ENCODE measurements at regions not wholly inside any gene's neighbourhood (a gene's known extent, or its start where the extent isn't known, plus 50 kb on each side); places are given as distances from the start of the nearest gene placed in this dataset.
"Not testable (repeated sequence)": the region's sequence is repeated elsewhere in the genome, so short reads cannot be mapped to it uniquely, and the experiment has no call there.

GRCh38 chr3:75446948-75447347 is 217.2 kb upstream of the FRG2C start:
- TF ChIP-seq, protein P1, sequence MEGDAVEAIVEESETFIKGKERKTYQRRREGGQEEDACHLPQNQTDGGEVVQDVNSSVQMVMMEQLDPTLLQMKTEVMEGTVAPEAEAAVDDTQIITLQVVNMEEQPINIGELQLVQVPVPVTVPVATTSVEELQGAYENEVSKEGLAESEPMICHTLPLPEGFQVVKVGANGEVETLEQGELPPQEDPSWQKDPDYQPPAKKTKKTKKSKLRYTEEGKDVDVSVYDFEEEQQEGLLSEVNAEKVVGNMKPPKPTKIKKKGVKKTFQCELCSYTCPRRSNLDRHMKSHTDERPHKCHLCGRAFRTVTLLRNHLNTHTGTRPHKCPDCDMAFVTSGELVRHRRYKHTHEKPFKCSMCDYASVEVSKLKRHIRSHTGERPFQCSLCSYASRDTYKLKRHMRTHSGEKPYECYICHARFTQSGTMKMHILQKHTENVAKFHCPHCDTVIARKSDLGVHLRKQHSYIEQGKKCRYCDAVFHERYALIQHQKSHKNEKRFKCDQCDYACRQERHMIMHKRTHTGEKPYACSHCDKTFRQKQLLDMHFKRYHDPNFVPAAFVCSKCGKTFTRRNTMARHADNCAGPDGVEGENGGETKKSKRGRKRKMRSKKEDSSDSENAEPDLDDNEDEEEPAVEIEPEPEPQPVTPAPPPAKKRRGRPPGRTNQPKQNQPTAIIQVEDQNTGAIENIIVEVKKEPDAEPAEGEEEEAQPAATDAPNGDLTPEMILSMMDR (IDR thresholded peaks at IDR 0.05) = not testable (repeated sequence)
- not testable (repeated sequence) for TF ChIP-seq POLR2A, EP300 (IDR thresholded peaks at IDR 0.05)
